Hindlimb muscle (tissue), 1 donor: ENCODE measurements at regions not wholly inside any gene's neighbourhood (a gene's known extent, or its start where the extent isn't known, plus 50 kb on each side); places are given as distances from the start of the nearest gene placed in this dataset.
"Not testable (repeated sequence)": the region's sequence is repeated elsewhere in the genome, so short reads cannot be mapped to it uniquely, and the experiment has no call there.

Experiments used
- DNase-seq: peaks from one replicate; pipeline ENCODE4 v3.0.0-alpha.2; 2013

DNA sequence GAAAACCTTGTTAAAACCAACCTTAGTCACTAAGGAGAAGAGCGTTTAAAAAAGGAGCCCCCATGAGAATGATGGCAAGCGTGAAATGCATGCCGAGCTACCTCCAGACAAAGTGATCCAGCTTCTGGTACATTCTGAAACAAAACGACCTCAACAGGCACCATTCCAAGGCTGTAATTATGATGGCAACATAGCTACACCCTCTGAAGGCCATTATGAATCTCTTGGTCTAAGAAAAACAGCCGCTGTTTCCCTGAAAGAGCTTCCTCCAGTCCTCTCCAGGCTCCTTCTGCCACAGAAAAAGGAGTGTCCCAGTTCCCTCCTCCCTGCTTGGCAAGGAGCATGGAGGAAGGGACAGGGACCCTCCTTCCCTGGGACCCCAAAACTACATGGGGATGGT is 50.0 kb upstream of the ABLIM1 start:
- no peak for DNase-seq

DNA sequence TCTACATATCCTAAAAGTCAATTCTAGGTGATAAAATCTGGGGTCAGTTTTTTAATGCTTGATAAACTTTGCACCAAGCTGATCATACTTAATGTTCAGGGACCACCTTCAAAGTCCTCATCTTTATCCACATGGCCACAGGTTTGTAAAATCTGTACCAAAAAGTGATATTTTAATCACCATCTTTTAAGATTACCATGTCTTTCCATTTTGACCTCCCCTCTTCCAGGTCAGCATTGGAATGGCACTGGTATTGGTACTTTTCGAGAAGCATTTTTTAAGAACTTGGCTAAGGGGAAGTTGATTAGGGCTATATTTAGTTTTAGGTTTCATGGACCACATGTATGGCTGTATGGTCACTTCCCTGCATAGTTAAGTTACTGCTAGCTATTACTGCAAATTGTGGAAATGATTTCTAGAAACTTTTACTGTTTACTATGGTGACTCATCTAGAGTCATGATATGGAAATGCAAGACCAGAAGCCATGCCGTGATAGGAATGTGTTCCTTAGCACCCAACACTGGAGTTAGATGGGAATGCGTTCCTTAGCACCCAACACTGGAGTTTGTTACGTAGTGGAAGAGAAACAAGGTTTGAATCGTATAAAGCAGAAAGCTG is 50.8 kb upstream of the ABLIM1 start:
- DNase-seq = no peak

DNA sequence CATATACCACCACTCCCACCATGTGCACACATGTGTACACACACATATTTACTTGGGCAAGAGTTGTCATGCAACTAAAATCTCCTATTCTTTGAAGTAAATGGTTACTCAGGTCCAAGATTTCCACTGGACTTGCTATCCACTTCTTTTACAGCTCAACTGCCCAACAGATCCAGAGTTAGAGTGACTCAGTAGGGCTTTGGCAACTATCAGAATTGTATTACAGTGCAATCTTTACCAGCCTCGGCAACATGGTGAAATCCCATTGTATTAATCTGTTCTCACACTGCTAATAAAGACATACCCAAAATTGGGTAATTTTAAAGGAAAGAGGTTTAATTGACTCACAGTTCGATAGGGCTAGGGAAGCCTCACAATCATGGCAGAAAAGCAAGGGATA is 51.9 kb upstream of the ABLIM1 start:
- DNase-seq = no peak

DNA sequence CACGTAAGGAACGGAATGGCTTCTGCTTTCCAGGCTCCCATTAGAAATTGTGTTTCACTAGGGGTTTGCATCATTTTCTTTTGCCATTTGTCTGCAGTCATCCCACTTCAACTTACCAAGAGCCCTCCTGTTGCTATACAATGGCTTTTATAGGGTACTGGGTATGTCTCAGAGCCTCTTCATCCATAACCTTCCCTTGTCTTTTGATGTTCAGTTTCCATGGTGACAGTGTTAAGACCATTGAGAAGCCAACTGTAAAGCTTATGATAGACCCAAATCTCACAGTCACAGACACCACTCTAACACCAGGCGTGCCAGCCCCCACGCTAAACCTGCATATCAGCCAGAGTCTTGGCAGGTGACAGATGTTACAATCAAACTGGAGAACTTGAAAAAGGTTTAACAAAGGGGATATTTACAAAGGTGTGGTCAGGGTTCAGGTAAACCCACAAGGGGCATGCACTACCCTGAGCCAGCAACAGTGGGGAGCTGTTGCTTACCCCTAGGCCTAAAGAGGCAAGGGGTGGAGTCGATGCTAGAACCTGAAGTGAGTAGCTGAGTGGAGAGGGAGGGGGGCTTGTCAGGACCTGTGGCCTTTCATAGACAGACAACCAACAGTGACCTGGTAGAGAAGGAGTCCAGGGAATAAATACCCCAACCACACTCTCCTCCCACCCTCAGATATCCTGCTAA is 53.2 kb upstream of the ABLIM1 start:
- no peak for DNase-seq

DNA sequence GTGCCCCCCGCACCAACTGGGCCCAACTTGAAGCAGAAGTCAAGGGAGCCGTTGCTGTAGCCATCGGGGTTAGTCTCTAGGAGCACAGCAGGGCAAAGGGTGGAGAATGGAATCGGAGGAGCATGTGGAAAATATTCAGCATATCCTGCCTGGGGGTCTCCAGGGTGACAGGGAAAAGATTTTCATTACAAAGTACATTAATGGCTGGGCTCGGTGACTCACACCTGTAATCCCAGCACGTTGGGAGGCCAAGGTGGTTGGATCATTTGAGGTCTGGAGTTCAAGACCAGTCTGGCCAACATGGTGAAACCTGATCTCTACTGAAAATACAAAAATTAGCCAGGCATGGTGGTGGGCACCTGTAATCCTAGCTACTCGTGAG is 53.8 kb upstream of the ABLIM1 start:
- no peak for DNase-seq

GRCh38 chr10:114713525-114714090 is 55.5 kb upstream of the ABLIM1 start:
- no peak for DNase-seq

- DNase-seq = no peak
Measured at GRCh38 chr10:114714281-114714741, 56.2 kb upstream of the ABLIM1 start.

DNA sequence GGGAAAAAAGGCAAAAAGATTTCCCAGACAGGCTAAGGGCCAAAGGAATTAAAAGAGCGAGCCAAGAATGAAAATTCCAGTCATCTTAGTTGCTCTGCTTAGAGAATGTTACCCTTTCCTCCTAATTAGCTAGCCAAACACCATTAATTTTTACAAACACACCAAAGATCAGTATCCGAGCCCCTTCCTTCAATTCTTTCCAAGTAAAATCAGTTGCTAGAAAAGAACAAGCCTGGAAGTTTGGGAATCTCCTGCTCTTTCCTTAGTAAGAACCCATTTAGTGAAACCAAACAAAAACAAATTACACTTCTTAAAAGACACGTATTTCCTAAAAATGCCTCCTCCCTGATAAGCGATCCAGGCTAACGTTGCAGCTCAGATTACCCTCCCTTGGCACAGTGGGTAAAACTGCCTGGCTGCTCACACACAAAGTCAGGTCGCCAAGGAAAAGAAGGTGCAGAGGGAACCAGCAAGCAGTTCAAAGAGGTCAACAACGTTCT is 57.1 kb upstream of the ABLIM1 start:
- no peak for DNase-seq

DNA sequence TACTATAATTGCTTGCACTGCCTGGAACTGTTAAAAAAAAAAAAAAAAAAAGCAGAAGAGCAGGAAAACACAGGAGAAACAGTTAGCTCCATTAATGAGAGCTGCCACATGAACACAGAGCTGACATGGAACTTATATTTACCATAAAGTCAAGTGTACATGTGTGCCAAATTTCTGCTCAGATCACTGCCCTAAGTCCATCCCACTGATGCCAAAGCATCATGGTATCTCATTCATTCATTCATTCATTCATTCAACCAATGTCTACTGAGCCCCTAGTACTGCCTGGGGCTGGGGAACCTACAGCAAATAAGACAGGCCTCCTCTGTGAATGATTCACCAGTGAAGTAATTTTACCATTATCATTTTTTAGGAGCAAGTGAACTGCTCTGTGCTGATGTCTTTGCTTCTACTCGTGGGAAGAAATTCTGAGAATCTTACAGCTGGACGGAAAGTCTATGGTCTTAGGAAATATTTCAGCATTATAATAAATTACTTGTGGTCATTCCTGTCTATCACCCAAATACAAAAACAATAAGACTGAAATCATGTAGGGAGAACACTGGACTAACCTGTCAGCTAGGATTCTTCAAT is 58.8 kb upstream of the ABLIM1 start:
- no peak for DNase-seq

DNA sequence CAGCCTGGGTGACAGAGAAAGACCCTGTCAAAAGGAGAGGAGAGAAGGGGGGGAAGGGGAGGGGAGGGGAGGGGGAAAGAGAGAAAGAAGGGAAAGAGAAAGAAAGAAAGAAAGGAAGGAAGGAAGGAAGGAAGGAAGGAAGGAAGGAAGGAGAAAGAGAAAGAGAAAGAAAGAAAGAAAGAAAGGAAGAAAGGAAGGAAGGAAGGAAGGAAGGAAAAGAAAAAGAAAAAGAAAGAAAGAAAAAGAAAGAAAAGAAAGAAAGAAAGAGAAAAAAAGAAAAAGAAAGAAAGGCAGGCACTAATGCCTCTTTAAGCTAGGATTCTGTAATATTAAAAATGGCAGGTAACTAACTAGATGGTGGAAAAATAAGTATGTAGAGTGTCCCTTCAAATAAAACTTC is 59.8 kb upstream of the ABLIM1 start:
- DNase-seq = not testable (repeated sequence)

GRCh38 chr10:114718374-114718773 is 60.3 kb upstream of the ABLIM1 start:
- DNase-seq = no peak

- DNase-seq = no peak
Measured at GRCh38 chr10:114719311-114719710, 61.2 kb upstream of the ABLIM1 start.

DNA sequence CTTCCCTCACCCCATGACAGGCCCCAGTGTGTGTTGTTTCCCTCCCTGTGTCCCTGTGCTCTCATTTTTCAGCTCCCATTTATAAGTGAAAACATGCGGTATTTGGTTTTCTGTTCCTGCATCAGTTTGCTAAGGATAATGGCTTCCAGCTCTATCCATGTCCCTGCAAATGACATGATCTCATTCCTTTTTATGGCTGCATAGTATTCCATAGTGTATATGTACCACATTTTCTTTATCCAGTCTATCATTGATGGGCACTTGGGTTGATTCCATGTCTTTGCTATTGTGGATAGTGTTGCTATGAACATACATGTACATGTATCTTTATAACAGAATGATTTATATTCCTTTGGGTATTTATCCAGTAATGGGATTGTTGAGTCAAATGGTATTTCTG is 61.9 kb upstream of the ABLIM1 start:
- not testable (repeated sequence) for DNase-seq

- no peak for DNase-seq
Measured at GRCh38 chr10:114720685-114721278, 62.7 kb upstream of the ABLIM1 start.

DNA sequence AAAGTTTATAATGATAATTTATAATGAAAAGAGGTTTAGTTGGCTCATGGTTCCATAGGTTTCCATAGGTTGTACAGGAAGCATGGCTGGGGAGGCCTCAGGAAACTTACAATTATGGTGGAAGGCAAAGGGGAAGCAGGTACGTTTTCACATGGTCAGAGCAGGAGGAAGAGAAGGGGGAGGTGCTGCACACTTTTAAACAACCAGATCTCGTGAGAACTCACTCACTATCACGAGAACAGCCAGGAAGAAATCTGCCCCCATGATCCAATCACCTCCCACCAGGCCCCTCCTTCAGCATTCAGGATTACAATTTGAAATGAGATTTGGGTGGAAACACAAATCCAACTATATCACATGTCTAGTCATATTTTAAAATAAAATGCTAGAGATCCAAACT is 64.1 kb upstream of the ABLIM1 start:
- not testable (repeated sequence) for DNase-seq

DNA sequence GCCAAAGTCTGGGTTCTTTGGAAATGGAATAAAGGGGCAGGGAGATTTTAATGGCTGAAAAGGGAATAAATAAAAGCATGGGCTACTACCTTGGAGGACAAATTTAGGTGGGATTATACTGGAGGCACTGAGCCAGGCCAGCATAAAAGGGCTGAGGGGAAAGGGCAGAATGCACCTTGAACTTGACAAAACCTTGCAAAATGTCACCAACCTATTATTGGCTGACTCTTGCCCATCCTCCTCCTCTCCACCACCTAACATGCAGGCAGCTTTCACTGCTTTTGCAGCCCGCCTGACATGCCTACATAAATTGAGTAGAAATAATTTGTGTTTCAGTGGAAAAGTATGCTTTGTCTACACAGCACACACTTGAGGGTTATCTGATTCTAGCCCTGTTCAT is 65.3 kb upstream of the ABLIM1 start:
- DNase-seq = no peak

DNA sequence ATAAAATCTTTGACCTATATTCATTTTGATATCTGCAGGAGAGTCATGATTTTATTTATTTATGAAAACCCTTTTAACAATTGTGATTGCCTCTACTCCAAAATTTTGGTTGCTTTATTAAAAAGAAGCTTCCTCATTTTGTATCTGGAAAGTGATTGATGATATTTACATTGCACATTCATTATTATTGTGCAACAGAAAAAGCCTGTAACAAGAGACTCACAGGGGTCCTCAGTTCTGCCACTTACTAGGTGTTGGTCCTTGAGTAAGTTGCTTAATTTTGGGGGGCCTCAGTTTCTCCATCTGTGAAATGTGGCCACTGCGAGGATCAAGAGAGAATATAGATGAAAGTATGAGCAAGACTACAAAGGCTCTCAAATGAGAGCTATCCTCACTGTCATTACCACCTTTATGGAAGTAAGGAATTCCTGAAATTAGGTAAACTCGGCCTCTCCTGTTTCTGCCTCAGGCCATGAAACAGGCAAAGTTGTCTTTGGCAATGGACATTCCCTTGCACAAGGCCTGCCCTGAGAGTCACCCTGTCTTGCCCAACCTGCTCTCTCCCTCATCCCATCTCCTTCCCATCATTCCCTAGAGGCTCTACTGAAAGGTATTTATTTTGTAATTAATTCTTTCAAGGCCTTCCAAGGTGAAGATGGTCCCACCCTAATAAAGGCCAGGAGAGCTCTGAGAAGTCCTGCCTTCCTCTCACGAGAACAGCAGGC is 66.1 kb upstream of the ABLIM1 start:
- DNase-seq = no peak

GRCh38 chr10:114724716-114725106 is 66.6 kb upstream of the ABLIM1 start:
- no peak for DNase-seq

DNA sequence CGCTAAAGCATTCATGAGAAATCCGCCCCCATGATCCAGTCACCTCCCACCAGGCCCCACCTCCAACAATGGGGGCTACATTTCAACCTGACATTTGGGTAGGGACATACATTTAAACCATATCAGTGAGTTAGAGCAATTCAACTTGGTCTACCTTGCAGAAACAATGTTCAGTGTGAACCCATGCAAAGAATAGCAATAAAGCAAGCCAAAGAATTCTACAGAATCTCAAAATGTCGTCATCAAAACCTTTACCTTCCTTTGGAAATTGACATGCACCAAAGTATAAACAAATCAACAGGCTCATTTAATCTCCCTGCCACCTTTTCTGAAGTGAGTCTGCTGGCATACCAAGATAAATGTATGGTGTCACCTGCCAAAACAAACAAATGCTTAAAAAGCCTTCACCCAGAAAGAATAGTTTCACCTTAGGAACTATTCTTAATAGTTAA is 68.8 kb upstream of the ABLIM1 start:
- DNase-seq = no peak

DNA sequence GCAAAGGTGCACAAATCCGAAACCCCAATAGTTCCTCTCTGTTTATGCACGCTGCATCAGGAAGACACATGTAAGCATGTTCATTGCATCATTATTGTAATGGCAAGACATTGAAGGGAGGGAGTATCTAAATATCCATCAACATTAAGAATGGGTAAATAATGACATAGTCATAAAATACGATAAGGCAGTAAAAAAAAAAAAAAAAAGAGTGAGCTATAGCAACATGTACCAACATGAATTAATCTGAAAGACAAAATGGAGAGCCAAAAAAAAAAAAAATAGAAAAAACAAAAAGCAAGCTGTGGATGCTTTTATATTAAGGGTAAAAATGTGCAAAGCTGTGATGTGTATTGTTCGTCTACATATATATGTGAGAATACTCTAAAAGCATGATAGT is 70.2 kb upstream of the ABLIM1 start:
- no peak for DNase-seq

GRCh38 chr10:114729103-114729659 is 71.1 kb upstream of the ABLIM1 start:
- no peak for DNase-seq

DNA sequence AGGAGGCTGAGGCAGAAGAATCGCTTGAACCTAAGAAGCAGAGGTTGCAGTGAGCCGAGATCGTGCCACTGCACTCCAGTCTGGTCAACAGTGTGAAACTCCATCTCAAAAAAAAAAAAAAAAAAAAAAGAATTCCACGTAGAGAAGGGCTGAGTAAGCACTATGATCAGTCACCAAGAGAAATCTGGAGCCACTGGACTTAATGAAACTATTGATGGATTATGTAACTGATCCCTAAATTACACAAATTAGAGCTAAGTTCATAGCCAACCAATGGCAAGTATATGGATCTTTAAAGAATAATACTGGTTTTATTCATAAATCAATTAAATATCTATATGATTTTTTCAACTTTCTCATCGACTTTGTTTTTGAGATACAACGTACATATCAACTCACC is 72.2 kb upstream of the ABLIM1 start:
- no peak for DNase-seq
